ENCODE measurements at regions not wholly inside any gene's neighbourhood (a gene's known extent, or its start where the extent isn't known, plus 50 kb on each side); places are given as distances from the start of the nearest gene placed in this dataset.

DNA sequence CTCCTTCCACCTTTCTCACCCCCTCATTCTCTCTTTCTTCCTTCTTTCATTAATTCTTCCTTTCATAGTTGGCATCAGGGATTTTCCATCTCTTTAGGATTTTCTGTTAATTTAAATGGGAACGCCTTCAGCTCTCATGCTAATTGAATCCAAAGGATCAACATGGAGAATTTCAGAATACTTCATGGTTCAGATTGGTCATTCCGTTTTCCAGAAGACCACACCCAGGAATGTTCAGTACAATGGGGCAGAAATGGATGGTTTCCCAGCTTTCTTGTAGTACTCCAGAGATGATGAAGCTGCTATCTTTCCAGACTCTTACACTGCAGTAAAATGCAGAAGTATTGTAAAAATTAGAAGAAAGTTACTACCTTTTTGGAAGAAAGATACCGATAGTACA is 440.0 kb downstream of the DAD1 start:
- no peak for TF ChIP-seq EZH2phosphoT487 (IDR thresholded peaks at IDR 0.05; ENCODE audit: insufficient read depth, low read depth)
- TF ChIP-seq EZH2 (IDR thresholded peaks at IDR 0.05; ENCODE audit: insufficient read depth, poor library complexity, severe bottlenecking): no peak

Measured in GM23248 (cell line).